ENCODE measurements at regions not wholly inside any gene's neighbourhood (a gene's known extent, or its start where the extent isn't known, plus 50 kb on each side); places are given as distances from the start of the nearest gene placed in this dataset.

- TF ChIP-seq CTCF (IDR thresholded peaks at IDR 0.05; ENCODE audit: insufficient read depth, low read depth, low read length) (no peak), EZH2 (IDR thresholded peaks at IDR 0.05; ENCODE audit: insufficient read depth, low read length) (no peak)
Observed at GRCh38 chr13:29920025-29920643, 69.7 kb upstream of the UBL3 start.

Data from astrocyte (in vitro differentiated cells and primary cell).